ENCODE measurements at regions not wholly inside any gene's neighbourhood (a gene's known extent, or its start where the extent isn't known, plus 50 kb on each side); places are given as distances from the start of the nearest gene placed in this dataset.

DNA sequence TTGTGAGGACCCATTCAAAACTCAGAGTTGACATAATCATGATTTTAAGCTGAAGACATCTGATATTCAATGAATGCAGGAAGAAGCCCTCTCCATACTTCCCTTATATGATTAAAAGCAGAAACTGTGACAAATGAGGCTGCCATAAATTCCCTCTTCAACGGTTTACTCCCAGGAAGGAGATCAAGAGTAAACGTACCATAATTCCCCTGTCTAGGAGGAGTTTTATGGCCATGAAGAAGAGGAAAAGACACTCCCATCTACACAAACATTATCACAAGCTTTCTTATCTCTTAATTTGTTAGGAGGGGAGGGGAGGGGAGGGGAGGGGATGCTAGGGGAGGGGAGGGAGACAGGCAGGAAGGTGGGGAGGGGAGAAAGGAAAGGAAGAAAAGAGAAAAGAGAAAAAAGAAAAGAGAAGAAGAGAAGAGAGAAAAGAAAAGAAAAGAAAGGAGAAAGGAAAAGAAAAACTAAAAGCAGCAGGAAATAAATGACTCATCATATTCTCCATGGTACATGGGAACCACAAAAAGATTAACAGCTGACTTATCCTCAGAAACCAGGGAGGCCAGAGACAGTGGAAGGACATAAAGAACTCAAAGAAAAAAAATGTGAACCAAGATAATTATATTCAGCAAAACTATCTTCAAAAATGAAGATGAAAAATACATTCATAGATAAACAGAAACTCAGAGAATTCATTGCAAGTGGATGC, 121.6 kb downstream of the ALOX5 start (continued):
- peak; percentile 50; the same call in 1 of the 2 replicates for TF ChIP-seq MYBL2 (IDR thresholded peaks at IDR 0.05; ENCODE audit: low read depth)
- no peak for TF ChIP-seq MYBL2 (CRISPR knock-in tag; IDR thresholded peaks at IDR 0.05; ENCODE audit: borderline replicate concordance)
- TF ChIP-seq KDM2B (CRISPR knock-in tag; IDR thresholded peaks at IDR 0.05), result no peak
- TF ChIP-seq HMGN3 (IDR thresholded peaks at IDR 0.05; ENCODE audit: borderline replicate concordance, extremely low read depth, insufficient read length, low read depth, low read length), result no peak
- TF ChIP-seq SMAD1 (IDR thresholded peaks at IDR 0.05; ENCODE audit: low read depth, low read length, partially characterized antibody), result no peak
- peak in 1 of 2 experiments; percentile 64; a peak in 1 of 4 replicates for TF ChIP-seq MCM7 (IDR thresholded peaks at IDR 0.05)
- TF ChIP-seq NR2C1 (IDR thresholded peaks at IDR 0.05), result 0 out of 2 replicates have a peak, but pooled peaks have one; percentile 47
- no peak for TF ChIP-seq NR2C1 (tag; IDR thresholded peaks at IDR 0.05)
- TF ChIP-seq HDAC3 (IDR thresholded peaks at IDR 0.05; ENCODE audit: borderline replicate concordance, partially characterized antibody), result peak; percentile 79
- TF ChIP-seq, protein P1, sequence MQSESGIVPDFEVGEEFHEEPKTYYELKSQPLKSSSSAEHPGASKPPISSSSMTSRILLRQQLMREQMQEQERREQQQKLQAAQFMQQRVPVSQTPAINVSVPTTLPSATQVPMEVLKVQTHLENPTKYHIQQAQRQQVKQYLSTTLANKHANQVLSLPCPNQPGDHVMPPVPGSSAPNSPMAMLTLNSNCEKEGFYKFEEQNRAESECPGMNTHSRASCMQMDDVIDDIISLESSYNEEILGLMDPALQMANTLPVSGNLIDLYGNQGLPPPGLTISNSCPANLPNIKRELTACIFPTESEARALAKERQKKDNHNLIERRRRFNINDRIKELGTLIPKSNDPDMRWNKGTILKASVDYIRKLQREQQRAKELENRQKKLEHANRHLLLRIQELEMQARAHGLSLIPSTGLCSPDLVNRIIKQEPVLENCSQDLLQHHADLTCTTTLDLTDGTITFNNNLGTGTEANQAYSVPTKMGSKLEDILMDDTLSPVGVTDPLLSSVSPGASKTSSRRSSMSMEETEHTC (IDR thresholded peaks at IDR 0.05), result no peak
- no peak for TF ChIP-seq ZNF253 (CRISPR knock-in tag; conservative IDR thresholded peaks at IDR 0.05)
- TF ChIP-seq EP400 (IDR thresholded peaks at IDR 0.05), result peak; percentile 58
- no peak for TF ChIP-seq MYNN (IDR thresholded peaks at IDR 0.05)
- TF ChIP-seq MYNN (CRISPR knock-in tag; IDR thresholded peaks at IDR 0.05), result no peak
- TF ChIP-seq ZNF668 (CRISPR knock-in tag; IDR thresholded peaks at IDR 0.05), result no peak
- no peak for TF ChIP-seq ESRRB (CRISPR knock-in tag; IDR thresholded peaks at IDR 0.05; ENCODE audit: borderline replicate concordance)
- peak; percentile 59; the same call in 1 of the 2 replicates for TF ChIP-seq MEF2A (IDR thresholded peaks at IDR 0.05; ENCODE audit: control insufficient read depth, low read depth, low read length)
- TF ChIP-seq CC2D1A (IDR thresholded peaks at IDR 0.05), result peak; percentile 95
- no peak for TF ChIP-seq ERF (CRISPR knock-in tag; IDR thresholded peaks at IDR 0.05)
- no peak for TF ChIP-seq RB1 (IDR thresholded peaks at IDR 0.05; ENCODE audit: low read depth)
- TF ChIP-seq SAP30 (IDR thresholded peaks at IDR 0.05; ENCODE audit: borderline replicate concordance, insufficient read depth, low read depth, low read length, poor library complexity, severe bottlenecking), result no peak
- TF ChIP-seq, protein P2, sequence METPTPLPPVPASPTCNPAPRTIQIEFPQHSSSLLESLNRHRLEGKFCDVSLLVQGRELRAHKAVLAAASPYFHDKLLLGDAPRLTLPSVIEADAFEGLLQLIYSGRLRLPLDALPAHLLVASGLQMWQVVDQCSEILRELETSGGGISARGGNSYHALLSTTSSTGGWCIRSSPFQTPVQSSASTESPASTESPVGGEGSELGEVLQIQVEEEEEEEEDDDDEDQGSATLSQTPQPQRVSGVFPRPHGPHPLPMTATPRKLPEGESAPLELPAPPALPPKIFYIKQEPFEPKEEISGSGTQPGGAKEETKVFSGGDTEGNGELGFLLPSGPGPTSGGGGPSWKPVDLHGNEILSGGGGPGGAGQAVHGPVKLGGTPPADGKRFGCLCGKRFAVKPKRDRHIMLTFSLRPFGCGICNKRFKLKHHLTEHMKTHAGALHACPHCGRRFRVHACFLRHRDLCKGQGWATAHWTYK (CRISPR knock-in tag; IDR thresholded peaks at IDR 0.05), result no peak
- no peak for TF ChIP-seq ZNF324 (CRISPR knock-in tag; IDR thresholded peaks at IDR 0.05)

Measured in K562 (cell line).